ENCODE measurements at regions not wholly inside any gene's neighbourhood (a gene's known extent, or its start where the extent isn't known, plus 50 kb on each side); places are given as distances from the start of the nearest gene placed in this dataset.
"Not testable (repeated sequence)": the region's sequence is repeated elsewhere in the genome, so short reads cannot be mapped to it uniquely, and the experiment has no call there.

GRCh38 chr7:79612903-79613302 is 159.4 kb upstream of the MAGI2 start:
- no peak for TF ChIP-seq CTCF (IDR thresholded peaks at IDR 0.05; ENCODE audit: extremely low read depth, missing control alignments)
- no peak for DNase-seq (ENCODE audit: low spot score)

GRCh38 chr7:79612022-79612421 is 158.6 kb upstream of the MAGI2 start:
- no peak for TF ChIP-seq CTCF (IDR thresholded peaks at IDR 0.05; ENCODE audit: extremely low read depth, missing control alignments)
- DNase-seq (ENCODE audit: low spot score): no peak

DNA sequence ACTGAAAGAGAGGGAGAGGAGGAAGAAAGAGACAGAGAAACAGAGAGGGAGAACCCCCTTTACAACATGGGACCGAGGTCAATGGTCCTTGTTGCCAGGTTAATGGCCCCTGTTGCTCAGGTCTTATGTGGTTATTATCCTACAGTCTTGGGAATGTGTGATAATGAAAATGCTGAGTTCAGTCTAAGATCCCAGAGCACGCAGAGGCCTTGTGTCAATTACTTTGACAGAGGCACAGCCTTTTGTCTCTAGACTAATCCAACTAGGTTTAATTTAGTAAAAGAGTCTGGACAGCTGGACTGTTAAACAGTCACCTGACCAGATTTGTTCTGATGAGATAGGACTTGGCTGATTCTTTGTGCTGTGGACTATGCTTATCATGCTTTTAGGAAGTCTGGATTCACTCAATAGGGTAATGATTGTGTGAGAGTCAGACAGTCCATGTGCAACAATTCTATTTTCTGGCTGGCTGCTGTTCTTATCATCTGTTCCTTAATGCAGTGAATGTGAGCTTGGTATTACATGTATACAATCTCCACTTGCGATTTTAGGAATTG is 157.4 kb upstream of the MAGI2 start:
- no peak for TF ChIP-seq CTCF (IDR thresholded peaks at IDR 0.05; ENCODE audit: extremely low read depth, missing control alignments)
- no peak for DNase-seq (ENCODE audit: low spot score)

DNA sequence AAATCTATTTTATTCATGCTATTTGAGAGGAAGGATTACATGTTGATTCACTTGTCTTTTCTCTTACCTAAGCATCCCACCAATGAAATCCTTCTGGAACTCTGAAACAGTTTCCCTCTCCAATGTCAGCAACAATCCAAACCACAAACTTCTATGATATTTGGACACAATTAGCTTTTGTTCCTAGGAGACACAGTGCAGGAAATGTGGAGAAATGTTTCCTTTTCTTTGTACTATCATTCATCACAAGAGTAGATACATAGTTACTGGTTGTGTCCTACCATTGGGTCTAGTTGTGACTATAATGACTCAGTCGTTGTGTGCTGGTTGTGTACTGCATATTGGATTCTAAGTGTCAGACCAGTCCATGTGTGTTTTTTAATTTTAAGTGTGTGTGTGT is 156.8 kb upstream of the MAGI2 start:
- TF ChIP-seq CTCF (IDR thresholded peaks at IDR 0.05; ENCODE audit: extremely low read depth, missing control alignments): no peak
- no peak for DNase-seq (ENCODE audit: low spot score)

- TF ChIP-seq CTCF (IDR thresholded peaks at IDR 0.05; ENCODE audit: extremely low read depth, missing control alignments): no peak
Measured at GRCh38 chr7:79608005-79608404, 154.5 kb upstream of the MAGI2 start.

GRCh38 chr7:79604841-79605240 is 151.4 kb upstream of the MAGI2 start:
- TF ChIP-seq CTCF (IDR thresholded peaks at IDR 0.05; ENCODE audit: extremely low read depth, missing control alignments): no peak
- DNase-seq (ENCODE audit: low spot score): no peak

More at GRCh38 chr7:79608005-79608404, 154.5 kb upstream of the MAGI2 start:
- no peak for DNase-seq (ENCODE audit: low spot score)

DNA sequence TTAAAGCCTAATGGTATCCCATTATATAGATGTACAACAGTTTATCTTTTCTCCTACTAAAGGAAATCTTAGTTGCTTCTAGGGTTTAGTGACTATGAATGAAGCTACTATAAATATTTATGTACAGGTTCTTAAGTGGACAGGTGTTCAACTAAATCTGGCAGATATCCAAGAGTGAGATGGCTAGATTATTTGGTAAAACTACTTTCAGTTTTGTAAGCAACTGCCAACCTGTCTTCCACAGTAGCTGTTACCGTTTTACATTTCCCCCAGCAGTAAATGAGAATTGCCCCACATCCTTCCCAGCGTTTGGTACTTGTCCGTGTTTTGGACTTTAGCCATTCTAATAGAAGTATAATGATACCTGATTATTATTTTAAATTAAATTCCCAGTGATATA is 144.9 kb upstream of the MAGI2 start:
- no peak for DNase-seq (ENCODE audit: low spot score)

DNA sequence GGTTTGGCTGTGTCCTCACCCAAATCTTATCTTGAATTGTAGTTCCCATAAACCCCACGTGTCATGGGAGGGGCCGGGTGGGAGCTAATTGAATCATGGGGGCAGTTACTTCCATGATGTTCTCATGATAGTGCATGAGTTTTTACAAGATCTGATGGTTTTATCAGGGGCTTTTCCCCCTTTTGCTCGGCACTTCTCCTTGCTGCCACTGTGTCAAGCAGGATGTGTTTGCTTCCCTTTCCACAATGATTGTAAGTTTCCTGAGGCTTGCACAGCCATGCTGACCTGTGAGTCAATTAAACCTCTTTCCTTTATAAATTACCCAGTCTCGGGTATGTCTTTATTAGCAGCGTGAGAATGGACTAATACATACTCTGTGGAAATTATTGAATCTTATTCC is 141.2 kb upstream of the MAGI2 start:
- not testable (repeated sequence) for DNase-seq (ENCODE audit: low spot score)

More for the DNA sequence above, 144.9 kb upstream of the MAGI2 start:
- TF ChIP-seq CTCF (IDR thresholded peaks at IDR 0.05; ENCODE audit: extremely low read depth, missing control alignments): no peak

Data from GM20000 (cell line).